SK-N-SH treated with all-trans-retinoic acid at 6 μM for 48 hours (cell line): ENCODE measurements at regions not wholly inside any gene's neighbourhood (a gene's known extent, or its start where the extent isn't known, plus 50 kb on each side); places are given as distances from the start of the nearest gene placed in this dataset.

Source experiments
- ATAC-seq: fragments of 200-7000 bp; cut with Tn5 transposase; 3 replicates; pipeline ENCODE4 v1.9.1; 2020; ENCODE audit warnings: mild to moderate bottlenecking, moderate library complexity
- ARNTL ChIP-seq: fragments of 450-650 bp; formaldehyde crosslinking; IDR thresholded peaks from 2 replicates; pipeline ENCODE4 v1.5.0; 2020; ENCODE audit warnings: low read depth, mild to moderate bottlenecking, moderate library complexity, borderline replicate concordance
- BACH2 ChIP-seq: fragments of 250-450 bp; sonication (Bioruptor Pico); IDR thresholded peaks from 2 replicates; pipeline ENCODE4 v1.9.0; 2021; ENCODE audit warnings: mild to moderate bottlenecking, borderline replicate concordance
- CSDC2 ChIP-seq: fragments of 250-450 bp; sonication (Bioruptor Pico); IDR thresholded peaks from 2 replicates; pipeline ENCODE4 v1.5.0; 2020; ENCODE audit warnings: mild to moderate bottlenecking, moderate library complexity
- GLIS3 ChIP-seq: fragments of 250-450 bp; sonication (Bioruptor Pico); IDR thresholded peaks from 2 replicates; pipeline ENCODE4 v1.5.0; 2020; ENCODE audit warnings: mild to moderate bottlenecking, moderate library complexity
- ISL1 ChIP-seq: fragments of 250-450 bp; sonication (Bioruptor Pico); IDR thresholded peaks from 2 replicates; pipeline ENCODE4 v2.1.2; 2022; ENCODE audit warnings: mild to moderate bottlenecking, moderate library complexity
- OSR1 ChIP-seq: fragments of 250-450 bp; sonication (Bioruptor Pico); IDR thresholded peaks from 2 replicates; pipeline ENCODE4 v1.8.0; 2022; ENCODE audit warnings: moderate library complexity, mild to moderate bottlenecking, inconsistent platforms
- PATZ1 ChIP-seq: fragments of 250-450 bp; sonication (Bioruptor Pico); IDR thresholded peaks from 2 replicates; pipeline ENCODE4 v1.8.0; 2020; ENCODE audit warnings: mild to moderate bottlenecking, moderate library complexity, borderline replicate concordance
- PPARA ChIP-seq: fragments of 250-450 bp; sonication (Bioruptor Pico); IDR thresholded peaks from 2 replicates; pipeline ENCODE4 v1.5.0; 2020; ENCODE audit warnings: mild to moderate bottlenecking, borderline replicate concordance
- SNAI2 ChIP-seq: fragments of 250-450 bp; sonication (Bioruptor Pico); IDR thresholded peaks from 2 replicates; pipeline ENCODE4 v1.5.0; 2020; ENCODE audit warnings: mild to moderate bottlenecking, moderate library complexity
- TCF4 ChIP-seq: fragments of 250-450 bp; sonication (Bioruptor Pico); IDR thresholded peaks from 2 replicates; pipeline ENCODE4 v1.8.0; 2021; ENCODE audit warnings: mild to moderate bottlenecking, moderate library complexity, borderline replicate concordance
- TOX ChIP-seq: fragments of 250-450 bp; sonication (Bioruptor Pico); IDR thresholded peaks from 2 replicates; pipeline ENCODE4 v1.8.0; 2021; ENCODE audit warnings: mild to moderate bottlenecking, moderate library complexity, borderline replicate concordance
- TSHZ2 ChIP-seq: fragments of 250-450 bp; sonication (Bioruptor Pico); IDR thresholded peaks from 2 replicates; pipeline ENCODE4 v1.5.0; 2020; ENCODE audit warnings: mild to moderate bottlenecking, moderate library complexity
- ZC3H10 ChIP-seq: fragments of 250-450 bp; sonication (Bioruptor Pico); IDR thresholded peaks from 2 replicates; pipeline ENCODE4 v1.5.1; 2021; ENCODE audit warnings: mild to moderate bottlenecking, moderate library complexity
- ZFP3 ChIP-seq: fragments of 250-450 bp; sonication (Bioruptor Pico); IDR thresholded peaks from 2 replicates; pipeline ENCODE4 v1.5.0; 2020; ENCODE audit warnings: mild to moderate bottlenecking, moderate library complexity
- ZFP30 ChIP-seq: fragments of 450-650 bp; formaldehyde crosslinking; IDR thresholded peaks from 2 replicates; pipeline ENCODE4 v1.5.0; 2022; ENCODE audit warnings: mild to moderate bottlenecking, moderate library complexity
- ZNF565 ChIP-seq: fragments of 450-650 bp; formaldehyde crosslinking; conservative IDR thresholded peaks from 2 replicates; pipeline ENCODE4 v1.5.0; 2020; ENCODE audit warnings: low read depth, mild to moderate bottlenecking, moderate library complexity
- TF ChIP-seq, protein P1 (sequence below): fragments of 250-450 bp; sonication (Bioruptor Pico); IDR thresholded peaks from 2 replicates; pipeline ENCODE4 v1.8.0; 2021; ENCODE audit warnings: low read depth, mild to moderate bottlenecking, moderate library complexity, borderline replicate concordance

GRCh38 chrX:40962793-40963407 lies 122.3 kb upstream of the USP9X start:
- no peak for ATAC-seq
- TF ChIP-seq ZFP30 (CRISPR knock-in tag) (no peak), ZC3H10 (CRISPR knock-in tag) (no peak), OSR1 (CRISPR knock-in tag) (no peak), PPARA (CRISPR knock-in tag) (no peak), PATZ1 (CRISPR knock-in tag) (no peak), BACH2 (CRISPR knock-in tag) (no peak), ZNF565 (CRISPR knock-in tag) (no peak), TSHZ2 (CRISPR knock-in tag) (no peak), TOX (CRISPR knock-in tag) (no peak), ZFP3 (CRISPR knock-in tag) (no peak), ISL1 (no peak), CSDC2 (CRISPR knock-in tag) (no peak), TCF4 (CRISPR knock-in tag) (no peak), ARNTL (no peak), SNAI2 (no peak), GLIS3 (no peak)
- TF ChIP-seq, protein P1, sequence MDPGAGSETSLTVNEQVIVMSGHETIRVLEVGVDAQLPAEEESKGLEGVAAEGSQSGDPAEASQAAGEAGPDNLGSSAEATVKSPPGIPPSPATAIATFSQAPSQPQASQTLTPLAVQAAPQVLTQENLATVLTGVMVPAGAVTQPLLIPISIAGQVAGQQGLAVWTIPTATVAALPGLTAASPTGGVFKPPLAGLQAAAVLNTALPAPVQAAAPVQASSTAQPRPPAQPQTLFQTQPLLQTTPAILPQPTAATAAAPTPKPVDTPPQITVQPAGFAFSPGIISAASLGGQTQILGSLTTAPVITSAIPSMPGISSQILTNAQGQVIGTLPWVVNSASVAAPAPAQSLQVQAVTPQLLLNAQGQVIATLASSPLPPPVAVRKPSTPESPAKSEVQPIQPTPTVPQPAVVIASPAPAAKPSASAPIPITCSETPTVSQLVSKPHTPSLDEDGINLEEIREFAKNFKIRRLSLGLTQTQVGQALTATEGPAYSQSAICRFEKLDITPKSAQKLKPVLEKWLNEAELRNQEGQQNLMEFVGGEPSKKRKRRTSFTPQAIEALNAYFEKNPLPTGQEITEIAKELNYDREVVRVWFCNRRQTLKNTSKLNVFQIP (CRISPR knock-in tag), result no peak
- TF ChIP-seq, all 23 proteins: peak for 0

DNA sequence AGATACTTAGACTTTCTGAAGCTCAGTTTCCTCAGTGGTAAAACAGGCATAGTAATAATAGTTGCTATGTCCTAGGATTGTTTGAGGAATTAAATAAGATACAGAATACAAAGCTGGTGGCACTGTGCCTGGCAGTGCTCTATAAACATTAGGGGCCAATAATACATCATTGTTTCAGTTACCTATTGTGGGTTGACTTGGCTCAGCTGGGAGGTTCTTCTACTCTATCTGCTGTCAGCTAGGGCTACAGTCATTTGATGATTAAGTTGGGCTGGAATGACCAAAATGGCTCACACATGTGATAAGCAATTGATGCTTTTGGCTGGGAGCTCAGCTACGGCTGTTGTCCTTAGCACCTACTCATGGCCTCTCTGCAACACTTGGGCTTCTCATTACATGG lies 121.2 kb upstream of the USP9X start:
- TF ChIP-seq GLIS3 (no peak), TSHZ2 (CRISPR knock-in tag) (no peak), TCF4 (CRISPR knock-in tag) (no peak)
- TF ChIP-seq, protein P1 (CRISPR knock-in tag), result no peak
- ATAC-seq, result no peak
